Fibroblast of skin of abdomen (primary cell): ENCODE measurements at regions not wholly inside any gene's neighbourhood (a gene's known extent, or its start where the extent isn't known, plus 50 kb on each side); places are given as distances from the start of the nearest gene placed in this dataset.
"Not testable (repeated sequence)": the region's sequence is repeated elsewhere in the genome, so short reads cannot be mapped to it uniquely, and the experiment has no call there.

Experiments used
- DNase-seq: peaks from one replicate; pipeline ENCODE4 v3.0.0-alpha.2; 2013

DNA sequence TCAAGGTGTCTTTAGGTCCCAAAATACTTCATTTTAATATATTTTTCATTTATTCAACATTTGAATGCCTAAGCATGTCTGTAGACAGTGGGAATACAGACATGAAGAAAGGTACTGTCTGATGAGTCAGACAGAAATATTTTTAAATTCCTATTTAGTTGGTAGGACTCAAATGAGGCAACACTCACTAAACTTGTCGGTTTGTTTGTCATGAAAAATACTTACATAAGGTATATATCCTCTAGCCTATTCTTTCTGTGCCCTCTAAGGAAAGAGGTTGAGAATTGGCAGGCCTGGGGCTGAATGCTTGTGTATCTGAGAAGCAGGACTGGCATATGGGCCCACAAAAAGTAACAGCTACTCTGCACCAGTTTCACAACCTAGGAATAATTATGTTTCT lies 423.6 kb upstream of the MDFIC2 start:
- peak; percentile 54 for DNase-seq

DNA sequence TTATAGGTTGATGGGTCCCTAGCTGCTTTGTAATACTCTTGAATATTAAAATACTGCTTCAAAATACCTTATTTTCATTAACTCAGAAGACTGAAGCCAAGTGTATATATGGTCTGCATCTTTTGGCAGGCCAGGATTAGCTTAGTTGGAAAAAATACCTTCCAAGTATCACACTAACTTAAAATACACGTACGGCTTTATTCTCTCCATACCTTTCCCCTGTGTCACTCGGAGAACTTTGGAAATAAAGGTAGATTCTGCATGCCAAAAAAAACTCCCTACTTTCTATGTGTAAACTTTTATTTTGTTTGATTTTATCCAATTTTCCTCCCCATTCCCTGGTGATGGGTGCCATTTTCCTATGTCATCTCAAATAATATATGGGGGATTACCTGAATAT lies 422.3 kb upstream of the MDFIC2 start:
- no peak for DNase-seq

DNA sequence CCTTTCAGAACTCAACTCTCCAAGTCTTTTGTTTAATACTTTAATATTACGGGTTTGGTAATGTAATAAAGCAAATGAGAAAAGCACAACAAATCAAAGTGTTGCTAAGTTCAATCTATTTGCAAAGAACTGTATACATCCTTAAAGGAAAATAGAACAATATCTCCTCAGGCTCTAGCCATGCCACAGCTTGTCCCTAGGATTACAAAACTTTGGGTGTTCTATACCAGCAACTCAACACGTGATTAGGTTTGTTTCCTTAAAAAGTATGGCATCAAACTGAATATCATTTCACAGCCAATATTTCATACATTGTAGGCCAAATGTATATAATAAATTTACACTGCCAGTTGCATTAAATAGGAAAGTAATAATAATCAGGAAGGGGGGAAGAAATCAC lies 418.6 kb upstream of the MDFIC2 start:
- no peak for DNase-seq

DNA sequence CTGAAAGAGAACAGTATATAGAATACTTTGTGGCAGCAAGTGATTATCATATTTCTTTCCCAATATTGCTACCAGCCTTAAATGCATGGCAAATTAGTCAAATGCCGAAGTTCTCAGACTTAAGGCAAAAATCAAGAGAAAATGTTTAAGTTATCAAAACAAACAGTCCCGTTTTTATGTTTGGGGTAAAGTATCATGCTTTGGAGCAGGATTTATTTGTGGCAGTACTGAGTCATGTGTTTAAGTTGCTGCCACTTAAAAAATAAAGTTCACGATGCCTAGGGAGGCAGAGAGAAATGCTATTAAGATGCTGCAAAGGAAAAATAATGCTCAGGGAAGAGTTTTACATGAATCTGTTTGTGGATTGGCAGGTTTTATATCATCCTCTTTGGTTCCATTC lies 417.4 kb upstream of the MDFIC2 start:
- DNase-seq, result peak; percentile 8

DNA sequence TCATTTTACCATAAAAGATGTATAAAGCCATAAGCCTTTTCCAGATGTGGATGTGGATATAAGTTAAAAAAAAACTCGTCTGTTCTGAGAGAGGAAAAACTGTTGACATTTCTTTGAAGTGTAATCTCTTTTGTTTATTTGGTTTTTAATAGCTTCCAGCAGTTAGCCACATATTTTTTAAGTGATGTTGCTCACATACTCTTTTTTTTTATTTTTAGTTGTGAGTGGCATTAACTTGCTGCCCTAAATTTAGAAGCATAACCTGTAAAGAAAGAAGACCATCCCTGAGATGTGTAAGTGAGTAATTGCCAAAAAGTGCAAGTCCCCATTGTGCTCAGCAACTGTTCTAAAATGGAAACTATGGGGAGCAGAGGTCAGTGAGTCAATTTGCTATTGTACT lies 415.9 kb upstream of the MDFIC2 start:
- peak; percentile 19 for DNase-seq

DNA sequence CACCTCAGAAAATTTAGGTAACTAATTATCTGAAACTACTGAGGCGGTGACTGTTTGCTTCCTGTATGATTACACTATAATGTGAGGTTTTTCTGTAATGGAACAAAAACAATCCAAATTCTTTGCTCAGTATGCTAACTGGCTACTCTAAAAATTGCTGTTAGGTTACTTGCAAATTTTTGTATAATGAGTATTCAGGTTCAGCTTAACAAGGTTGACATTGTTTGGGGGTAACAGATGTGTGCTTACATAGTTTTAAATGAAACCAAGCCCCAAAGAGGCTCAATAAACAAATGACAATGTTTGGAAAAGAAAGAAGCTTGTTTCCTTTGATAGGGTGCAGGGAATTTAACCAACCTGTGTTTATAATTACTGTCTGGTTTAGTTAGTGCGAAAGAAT lies 414.5 kb upstream of the MDFIC2 start:
- DNase-seq, result peak; percentile 65

DNA sequence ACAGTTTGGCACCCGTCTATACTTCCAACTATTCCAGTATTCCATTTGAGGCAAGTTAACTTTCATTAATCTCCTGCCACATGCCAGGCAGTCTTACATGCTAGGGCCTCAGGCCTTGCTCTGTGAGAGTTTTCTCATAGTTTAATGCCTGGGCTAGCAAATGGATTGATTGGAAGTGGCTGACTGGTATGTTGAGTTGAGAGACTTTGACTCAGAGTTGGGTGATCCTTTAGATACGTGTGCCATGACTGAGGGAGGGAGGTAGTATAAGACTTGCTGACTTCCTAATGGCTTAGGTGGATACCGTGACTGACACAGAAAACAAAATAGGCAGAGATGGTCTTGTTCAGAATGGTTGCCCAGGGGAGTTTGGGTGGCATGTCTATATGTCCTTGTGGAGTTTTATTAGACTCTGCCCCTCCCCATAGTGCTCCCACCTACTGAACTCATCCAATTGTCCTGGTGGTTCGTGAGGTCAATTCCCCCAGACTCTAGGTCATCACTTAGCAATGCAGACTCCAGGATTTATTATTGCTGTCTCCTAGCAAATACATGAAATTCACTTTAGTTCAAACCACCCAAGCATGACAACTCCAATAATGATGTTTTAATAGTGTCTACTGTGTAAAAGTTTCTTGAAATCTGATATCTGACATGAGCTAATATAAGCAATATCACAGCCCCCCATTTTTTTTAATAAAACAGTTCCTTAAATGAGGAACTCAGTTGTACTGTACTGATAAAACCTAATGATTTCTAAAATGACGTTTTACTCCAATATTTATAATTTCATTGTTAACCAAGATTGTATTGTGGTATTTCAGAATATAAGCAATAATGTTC lies 413.9 kb upstream of the MDFIC2 start:
- peak; percentile 22 for DNase-seq

DNA sequence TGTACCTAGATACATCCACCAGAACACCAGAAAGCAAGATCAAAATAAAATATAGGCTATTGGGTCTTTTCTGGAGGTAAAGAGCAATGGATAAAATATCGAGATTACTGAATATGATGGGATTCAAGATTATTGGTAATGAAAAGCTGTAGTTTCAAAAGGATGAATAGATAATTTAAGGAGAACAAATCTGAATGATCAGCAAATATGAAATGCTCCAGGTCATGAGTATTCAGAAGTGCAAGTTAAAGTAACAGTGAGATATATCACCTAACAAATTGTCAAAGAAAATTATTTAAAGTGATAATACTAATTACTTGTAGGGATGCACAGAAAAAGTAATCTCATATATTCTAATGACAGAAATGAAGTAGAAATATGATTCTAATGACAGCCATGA lies 409.6 kb upstream of the MDFIC2 start:
- no peak for DNase-seq

DNA sequence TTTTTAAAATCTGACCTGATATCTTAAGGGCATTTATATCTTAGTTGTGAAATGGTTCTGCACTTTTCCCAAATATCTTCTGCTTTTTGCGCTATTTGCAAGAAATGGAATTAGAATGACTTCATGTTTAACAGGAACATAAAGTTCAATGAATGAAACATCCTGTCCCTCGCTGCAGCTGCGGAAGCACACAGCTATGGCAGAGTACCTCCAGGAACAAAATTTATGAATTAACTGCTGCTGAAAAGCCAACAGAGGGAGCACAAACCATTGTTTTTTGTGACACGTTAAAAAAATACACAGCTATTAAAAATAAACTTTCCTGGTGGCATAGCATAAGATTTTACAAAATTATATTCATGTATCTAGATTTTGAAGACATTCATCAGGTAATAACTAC lies 404.4 kb upstream of the MDFIC2 start:
- peak; percentile 46 for DNase-seq

DNA sequence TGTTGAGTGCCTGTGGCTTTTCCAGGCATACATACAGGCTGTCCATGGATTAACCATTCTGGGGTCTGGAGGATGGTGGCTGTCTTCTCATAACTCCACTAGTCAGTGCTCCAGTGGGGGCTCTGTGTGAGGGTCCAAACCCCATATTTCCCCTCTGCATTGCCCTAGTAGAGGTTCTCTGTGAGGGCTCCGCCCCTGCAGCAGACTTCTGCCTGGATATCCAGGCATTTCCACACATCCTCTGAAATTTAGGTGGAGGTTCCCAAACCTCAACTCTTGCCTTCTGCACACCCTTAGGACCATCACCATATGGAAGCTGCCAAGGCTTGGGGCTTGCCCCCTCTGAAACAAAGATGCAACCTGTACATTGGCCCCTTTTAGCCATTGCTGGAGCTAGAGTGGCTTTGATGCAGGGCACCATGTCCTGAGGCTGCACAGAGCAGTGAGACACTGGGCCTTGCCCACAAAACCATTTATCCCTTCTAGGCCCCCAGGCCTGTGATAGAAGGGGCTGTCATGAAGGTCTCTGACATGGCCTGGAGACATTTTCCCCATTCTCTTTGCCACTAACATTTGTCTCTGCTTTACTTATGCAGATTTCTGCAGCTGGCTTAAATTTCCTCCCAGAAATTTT lies 400.1 kb upstream of the MDFIC2 start:
- no peak for DNase-seq

DNA sequence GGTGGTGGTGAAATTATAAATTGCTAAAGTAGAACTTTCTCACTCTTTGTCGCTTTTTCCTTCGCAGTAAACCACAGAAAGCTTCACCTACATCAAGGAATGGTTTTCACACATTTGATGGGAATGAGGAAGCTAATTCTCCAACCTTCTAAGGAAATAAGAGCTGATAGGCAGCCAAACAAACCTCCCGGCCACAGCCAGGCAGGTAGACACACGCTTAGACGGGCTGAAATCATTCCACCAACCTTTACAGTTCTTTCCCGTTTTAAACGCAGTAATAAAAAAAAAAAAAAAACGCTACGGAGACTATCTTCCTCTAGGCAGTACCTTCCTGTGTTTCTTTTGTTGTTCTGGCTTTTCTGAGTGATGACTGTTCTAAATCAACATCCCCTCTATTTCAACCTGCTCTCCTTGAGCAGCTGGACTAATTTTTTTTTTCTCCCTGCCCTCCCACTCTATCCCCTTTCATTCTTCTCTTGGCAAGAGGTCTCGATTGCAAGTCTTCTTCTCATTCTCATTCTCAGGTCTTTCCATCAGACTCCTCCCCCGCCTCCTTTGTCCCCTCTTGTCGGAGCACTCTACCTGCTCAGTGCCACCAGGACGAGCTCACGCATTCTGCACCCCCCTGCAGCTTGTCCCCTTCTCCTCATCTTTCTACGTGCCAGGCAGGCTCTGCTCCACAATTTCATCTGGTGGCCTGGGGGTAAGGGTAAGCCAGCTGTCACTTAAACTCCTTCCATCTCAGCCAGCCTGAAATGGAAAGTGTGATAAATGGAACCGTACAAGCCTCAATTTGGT lies 391.1 kb upstream of the MDFIC2 start:
- DNase-seq, result no peak

DNA sequence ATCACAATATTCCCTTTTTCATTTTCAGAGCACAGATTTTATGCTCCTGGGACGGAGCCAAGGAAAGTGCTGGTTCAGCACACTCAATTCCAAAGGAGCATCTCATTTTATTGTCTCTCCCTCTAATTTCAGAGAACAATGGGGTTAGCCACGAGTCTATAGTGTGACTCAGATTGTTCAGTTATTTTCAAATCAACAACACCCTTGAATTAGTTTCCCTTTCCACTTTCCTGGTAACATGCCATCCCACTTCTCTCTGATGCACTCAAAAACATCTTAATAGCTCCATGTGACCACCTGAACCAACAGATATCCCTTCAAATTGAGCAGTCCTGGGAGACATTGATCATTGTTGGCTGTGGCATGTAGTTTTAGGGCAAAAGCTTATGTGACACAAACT lies 389.7 kb upstream of the MDFIC2 start:
- DNase-seq, result no peak

DNA sequence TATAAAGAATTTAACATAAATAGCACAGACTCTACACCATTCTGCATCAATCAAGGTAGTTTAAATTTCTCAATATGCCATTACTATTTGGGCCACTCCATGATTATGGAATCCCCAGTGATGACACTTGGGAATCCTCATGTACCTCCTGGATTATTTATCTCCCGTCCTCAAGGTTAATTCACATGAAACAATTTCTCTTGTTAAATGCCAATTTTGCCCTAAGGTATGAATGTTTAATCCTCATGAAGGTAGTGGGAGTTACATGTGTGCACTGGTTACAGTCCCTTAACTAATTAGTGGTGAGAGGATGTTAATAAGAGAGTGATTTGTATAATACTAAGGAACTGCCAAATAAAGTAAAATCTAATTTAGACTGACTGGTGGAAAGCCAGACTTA lies 372.3 kb upstream of the MDFIC2 start:
- DNase-seq, result peak; percentile 4

DNA sequence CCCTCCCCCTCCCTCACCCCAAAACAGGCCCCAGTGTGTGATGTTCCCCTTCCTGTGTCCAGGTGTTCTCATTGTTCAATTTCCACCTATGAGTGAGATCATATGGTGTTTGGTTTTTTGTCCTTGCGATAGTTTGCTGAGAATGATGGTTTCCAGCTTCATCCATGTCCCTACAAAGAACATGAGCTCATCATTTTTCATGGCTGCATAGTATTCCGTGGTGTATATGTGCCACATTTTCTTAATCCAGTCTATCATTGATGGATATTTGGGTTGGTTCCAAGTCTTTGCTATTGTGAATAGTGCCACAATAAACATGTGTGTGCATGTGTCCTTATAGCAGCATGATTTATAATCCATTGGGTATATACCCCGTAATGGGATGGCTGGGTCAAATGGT lies 363.4 kb upstream of the MDFIC2 start:
- not testable (repeated sequence) for DNase-seq

DNA sequence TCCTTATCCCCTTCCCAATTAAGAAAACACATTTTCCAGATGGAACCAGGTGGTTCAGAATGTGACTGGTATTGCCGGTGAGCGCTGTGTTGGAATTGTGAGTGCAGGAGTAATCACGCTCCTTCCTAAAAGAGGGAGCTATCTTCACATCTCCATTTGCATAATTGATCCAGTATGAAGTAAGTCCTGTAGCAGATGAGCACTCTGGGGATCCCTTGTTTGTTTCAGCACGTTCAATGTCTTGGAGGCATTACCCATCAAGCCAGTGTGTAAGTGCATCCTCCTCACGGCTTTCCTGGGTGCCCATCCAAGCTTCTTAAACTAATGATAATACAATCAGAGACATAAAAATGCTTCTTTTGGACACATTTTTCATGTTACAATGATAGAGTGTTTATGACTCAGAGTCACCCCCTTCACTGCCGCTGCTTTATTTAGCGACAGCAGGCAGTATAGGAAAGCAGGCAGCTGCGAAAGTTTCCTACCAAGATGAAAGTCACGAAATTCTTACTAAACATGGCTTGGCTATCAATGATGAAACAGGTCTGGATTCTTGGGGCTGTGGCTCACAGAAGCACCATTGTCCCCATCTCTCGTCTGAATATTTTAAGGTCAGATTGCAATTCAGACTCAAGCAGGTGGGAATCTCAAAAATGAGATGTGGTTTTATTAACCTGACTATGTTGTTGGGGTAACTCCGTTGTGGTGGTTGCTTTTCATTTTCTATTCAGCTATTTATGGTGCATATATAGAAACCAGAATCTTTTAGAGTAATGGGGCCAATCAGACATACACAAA lies 346.3 kb upstream of the MDFIC2 start:
- DNase-seq, result no peak

DNA sequence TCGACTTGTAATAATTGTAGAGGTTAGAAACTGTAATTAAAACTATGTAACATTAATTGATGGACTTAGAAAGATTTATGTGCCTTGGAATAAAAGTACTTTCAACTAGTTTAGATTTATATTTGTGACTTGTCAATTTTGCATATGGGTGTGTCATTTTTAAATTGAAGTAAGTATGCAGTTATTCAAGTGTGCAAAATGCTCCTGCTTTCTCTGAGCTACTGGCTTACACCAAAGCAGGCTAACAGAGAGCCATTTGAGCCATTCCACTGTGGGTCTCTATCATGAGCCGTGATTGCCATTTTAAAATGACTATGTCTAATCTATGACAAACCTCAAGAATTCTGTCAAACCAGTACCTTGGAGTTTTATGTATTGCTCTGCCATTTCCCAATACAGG lies 345.0 kb upstream of the MDFIC2 start:
- no peak for DNase-seq

DNA sequence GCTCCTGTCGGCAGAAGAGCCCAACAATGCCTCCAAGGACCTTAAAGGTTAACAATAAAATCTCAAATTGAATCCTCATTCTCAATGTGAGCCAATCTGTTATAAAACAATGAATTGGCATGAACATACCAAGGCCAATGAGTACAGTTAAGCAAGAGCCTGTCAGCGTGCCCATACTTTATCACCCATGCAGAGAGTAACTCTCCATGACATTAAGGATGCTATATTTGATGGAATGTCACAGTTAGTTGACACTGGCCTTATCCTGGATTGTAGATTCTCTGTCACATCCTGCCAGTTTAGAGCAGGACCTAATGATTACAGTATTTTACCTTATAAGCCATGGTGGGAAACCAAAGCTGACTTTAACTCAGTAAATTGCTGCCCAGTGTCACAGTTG lies 335.4 kb upstream of the MDFIC2 start:
- DNase-seq, result no peak

DNA sequence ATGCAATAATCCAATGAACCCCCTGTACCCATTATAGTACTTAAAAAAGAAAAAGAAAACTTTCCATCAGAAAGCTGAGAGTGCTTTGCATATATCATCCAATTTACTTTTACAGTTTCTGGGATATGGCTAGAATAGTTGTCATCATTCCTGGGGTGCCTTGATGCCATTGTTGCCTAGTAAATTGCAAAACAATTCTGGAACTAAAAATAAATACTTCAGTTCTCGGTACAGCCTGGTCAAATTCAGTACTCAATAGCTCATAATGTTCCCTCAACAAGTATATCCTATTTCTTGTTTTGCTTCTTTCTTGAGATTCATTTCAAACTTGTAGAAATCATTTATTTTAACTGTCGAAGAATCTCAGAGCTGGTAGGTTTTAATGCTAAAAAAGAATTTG lies 334.7 kb upstream of the MDFIC2 start:
- no peak for DNase-seq

DNA sequence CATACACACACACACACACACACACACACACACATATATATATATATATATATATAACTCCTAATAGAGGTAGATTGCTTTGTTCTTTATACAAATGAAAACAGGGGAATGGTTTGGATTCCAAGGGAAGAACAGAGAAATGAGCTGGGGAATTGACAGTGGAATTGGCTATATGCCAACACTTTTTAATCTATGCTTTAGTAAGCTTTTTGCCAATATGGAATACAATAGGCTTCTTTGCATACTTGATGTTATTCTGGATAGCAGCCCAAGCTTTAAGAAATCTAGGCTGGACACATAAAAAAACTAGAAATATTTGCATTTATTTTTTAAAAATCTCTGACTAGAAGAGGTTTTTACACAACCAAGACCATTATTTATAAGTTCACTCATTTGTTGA lies 334.2 kb upstream of the MDFIC2 start:
- DNase-seq, result no peak

DNA sequence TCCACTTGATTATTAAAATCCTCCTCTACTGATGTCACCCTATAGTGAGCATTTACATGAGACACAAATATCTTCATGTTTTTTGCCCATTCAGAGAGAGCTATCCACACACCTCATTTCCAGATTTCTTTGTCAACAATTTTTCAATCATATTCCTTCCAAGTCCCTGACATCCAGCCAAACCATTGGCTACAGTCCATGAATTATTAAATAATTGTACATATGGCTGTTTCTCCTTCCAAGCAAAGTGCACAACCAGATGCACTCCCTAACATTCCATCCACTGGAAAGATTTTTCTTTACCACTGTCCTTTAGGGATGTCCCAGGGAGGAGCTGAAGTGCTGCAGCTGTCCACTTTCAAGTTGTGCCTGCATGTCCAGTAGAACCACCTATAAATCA lies 328.0 kb upstream of the MDFIC2 start:
- no peak for DNase-seq

DNA sequence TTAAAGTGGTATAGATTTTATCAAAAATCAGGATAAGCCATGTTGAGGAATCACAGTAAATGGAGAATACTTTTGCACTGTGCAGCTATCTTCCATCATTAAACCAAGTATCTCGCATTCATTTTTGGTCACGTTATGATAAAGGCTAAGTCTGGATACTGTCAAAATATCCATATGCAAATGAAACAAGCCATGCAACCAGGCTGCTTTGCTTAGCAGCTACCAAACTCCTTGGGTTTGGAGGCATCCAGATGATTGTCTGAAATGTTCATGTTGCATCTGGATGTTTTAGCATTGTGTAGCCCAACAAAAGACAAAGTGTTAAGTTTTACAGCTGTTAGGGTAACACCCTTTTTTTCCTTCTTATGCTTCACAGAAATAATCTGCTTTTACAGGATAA lies 322.9 kb upstream of the MDFIC2 start:
- no peak for DNase-seq

DNA sequence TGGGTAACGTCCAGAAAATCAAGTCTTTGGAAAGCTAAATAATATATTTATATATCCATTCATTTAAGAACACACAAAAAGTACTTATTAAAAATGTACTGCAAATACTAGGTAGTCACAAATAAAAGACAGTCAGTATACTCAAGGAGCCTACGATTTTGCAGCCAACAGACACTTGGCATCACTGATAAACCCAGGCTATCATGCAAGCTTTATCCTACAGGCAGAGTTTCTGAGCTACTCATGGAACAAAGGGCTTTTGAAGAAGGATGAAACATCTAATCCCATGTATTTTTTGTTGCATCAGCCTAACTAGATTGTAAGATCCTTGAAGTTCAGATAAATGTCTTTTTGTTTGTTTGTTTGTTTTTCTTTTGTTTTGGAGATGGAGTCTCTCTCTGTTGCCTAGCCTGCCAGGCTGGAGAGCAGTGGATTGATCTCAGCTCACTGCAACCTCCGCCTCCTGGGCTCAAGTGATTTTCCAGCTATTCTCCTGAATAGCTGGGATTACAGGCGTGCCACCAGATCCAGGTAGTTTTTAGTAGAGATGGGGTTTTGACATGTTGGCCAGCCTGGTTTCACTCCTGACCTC lies 319.4 kb upstream of the MDFIC2 start:
- no peak for DNase-seq
